Loucy (cell line): ENCODE measurements at regions not wholly inside any gene's neighbourhood (a gene's known extent, or its start where the extent isn't known, plus 50 kb on each side); places are given as distances from the start of the nearest gene placed in this dataset.

ENCODE experiments used
- H2AFZ ChIP-seq: fragments of 200-600 bp; sonication (generic); 2 replicates; pipeline ENCODE4 v1.6.0; 2016; ENCODE audit warnings: antibody characterized with exemption, mild to moderate bottlenecking, low read length, moderate library complexity
- H3F3A ChIP-seq: fragments of 200-600 bp; 2 replicates; pipeline ENCODE4 v1.6.0; 2016; ENCODE audit warnings: antibody characterized with exemption, low read depth, mild to moderate bottlenecking
- H3K27me3 ChIP-seq: fragments of 200-600 bp; sonication (generic); 2 replicates; pipeline ENCODE4 v1.6.1; 2014; ENCODE audit warnings: low read length, mild to moderate bottlenecking; ENCODE audit not compliant: insufficient read depth, poor library complexity, severe bottlenecking
- H3K36me3 ChIP-seq: fragments of 200-600 bp; sonication (generic); 2 replicates; pipeline ENCODE4 v1.6.1; 2016; ENCODE audit warnings: low read length; ENCODE audit not compliant: insufficient read depth
- H3K4me1 ChIP-seq: fragments of 200-600 bp; sonication (generic); 2 replicates; pipeline ENCODE4 v1.5.1; 2014; ENCODE audit warnings: low read length, mild to moderate bottlenecking; ENCODE audit not compliant: insufficient read depth, poor library complexity, severe bottlenecking
- H3K4me2 ChIP-seq: fragments of 200-600 bp; sonication (generic); 2 replicates; pipeline ENCODE4 v1.6.0; 2014; ENCODE audit warnings: antibody characterized with exemption, low read length, low read depth, mild to moderate bottlenecking; ENCODE audit not compliant: poor library complexity, severe bottlenecking
- H3K4me3 ChIP-seq: fragments of 200-600 bp; sonication (generic); 2 replicates; pipeline ENCODE4 v1.5.1; 2014; ENCODE audit warnings: low read length, mild to moderate bottlenecking, mixed read lengths; ENCODE audit not compliant: poor library complexity, severe bottlenecking
- H3K79me2 ChIP-seq: fragments of 200-600 bp; sonication (generic); 2 replicates; pipeline ENCODE4 v1.6.1; 2014; ENCODE audit warnings: low read length; ENCODE audit not compliant: insufficient read depth
- H3K9ac ChIP-seq: fragments of 200-600 bp; sonication (generic); 2 replicates; pipeline ENCODE4 v1.6.0; 2014; ENCODE audit warnings: mild to moderate bottlenecking, low read depth, low read length, moderate library complexity; ENCODE audit not compliant: poor library complexity, severe bottlenecking
- H3K9me2 ChIP-seq: fragments of 200-600 bp; sonication (generic); replicated peaks from 2 replicates; pipeline ENCODE4 v1.6.1; 2016; ENCODE audit warnings: low read depth, low read length, mixed read lengths
- H3K9me3 ChIP-seq: fragments of 200-600 bp; sonication (generic); 2 replicates; pipeline ENCODE4 v1.6.1; 2014; ENCODE audit warnings: mild to moderate bottlenecking, antibody characterized with exemption, low read length, low read depth; ENCODE audit not compliant: insufficient read depth
- H4K20me1 ChIP-seq: fragments of 200-600 bp; sonication (generic); 2 replicates; pipeline ENCODE4 v1.6.0; 2014; ENCODE audit warnings: antibody characterized with exemption, low read length, mild to moderate bottlenecking; ENCODE audit not compliant: insufficient read depth, poor library complexity, severe bottlenecking
- EZH2phosphoT487 ChIP-seq: fragments of 200-600 bp; IDR thresholded peaks from 2 replicates; pipeline ENCODE4 v1.6.1; 2018; ENCODE audit warnings: antibody characterized with exemption, mild to moderate bottlenecking, moderate library complexity, borderline replicate concordance
- TF ChIP-seq, protein P1 (sequence below): fragments of 200-600 bp; sonication (generic); conservative IDR thresholded peaks from 2 replicates; pipeline ENCODE4 v1.5.1; 2014; ENCODE audit warnings: mild to moderate bottlenecking, antibody characterized with exemption, low read length

DNA sequence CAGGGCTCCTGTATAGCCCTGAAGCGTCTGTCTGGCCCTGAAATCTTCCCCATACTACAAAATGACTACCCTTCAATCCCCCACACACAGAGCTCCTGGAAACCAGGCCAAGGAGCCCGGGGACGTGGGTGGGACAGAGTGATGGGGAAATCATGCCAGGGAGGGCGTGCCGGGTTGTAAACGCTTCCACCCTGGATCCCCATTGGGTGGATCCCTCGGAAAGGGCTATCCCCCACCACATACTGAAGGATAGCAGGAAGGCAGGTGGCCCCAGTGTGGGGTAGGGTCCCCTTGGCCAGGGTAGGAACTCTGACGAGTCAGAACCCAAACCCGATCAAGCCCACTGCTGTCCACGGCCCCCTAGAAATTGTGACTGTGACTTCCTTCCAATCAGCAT lies 91.7 kb downstream of the INHBB start:
- Histone ChIP-seq H3K4me2 (no peak overlapping the region), H3F3A (no peaks in the 10 kb centered on the region), H3K27me3 (no peaks in the 10 kb centered on the region), H2AFZ (no peak overlapping the region), H3K36me3 (no peaks in the 10 kb centered on the region), H3K9ac (no peak overlapping the region), H3K79me2 (no peaks in the 10 kb centered on the region), H3K9me2 (no peaks in the 10 kb centered on the region), H3K4me3 (no peak overlapping the region), H3K9me3 (no peaks in the 10 kb centered on the region), H3K4me1 (no peaks in the 10 kb centered on the region), H4K20me1 (no peaks in the 10 kb centered on the region)
- TF ChIP-seq, protein P1, sequence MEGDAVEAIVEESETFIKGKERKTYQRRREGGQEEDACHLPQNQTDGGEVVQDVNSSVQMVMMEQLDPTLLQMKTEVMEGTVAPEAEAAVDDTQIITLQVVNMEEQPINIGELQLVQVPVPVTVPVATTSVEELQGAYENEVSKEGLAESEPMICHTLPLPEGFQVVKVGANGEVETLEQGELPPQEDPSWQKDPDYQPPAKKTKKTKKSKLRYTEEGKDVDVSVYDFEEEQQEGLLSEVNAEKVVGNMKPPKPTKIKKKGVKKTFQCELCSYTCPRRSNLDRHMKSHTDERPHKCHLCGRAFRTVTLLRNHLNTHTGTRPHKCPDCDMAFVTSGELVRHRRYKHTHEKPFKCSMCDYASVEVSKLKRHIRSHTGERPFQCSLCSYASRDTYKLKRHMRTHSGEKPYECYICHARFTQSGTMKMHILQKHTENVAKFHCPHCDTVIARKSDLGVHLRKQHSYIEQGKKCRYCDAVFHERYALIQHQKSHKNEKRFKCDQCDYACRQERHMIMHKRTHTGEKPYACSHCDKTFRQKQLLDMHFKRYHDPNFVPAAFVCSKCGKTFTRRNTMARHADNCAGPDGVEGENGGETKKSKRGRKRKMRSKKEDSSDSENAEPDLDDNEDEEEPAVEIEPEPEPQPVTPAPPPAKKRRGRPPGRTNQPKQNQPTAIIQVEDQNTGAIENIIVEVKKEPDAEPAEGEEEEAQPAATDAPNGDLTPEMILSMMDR: no peak
- TF ChIP-seq EZH2phosphoT487: no peak

DNA sequence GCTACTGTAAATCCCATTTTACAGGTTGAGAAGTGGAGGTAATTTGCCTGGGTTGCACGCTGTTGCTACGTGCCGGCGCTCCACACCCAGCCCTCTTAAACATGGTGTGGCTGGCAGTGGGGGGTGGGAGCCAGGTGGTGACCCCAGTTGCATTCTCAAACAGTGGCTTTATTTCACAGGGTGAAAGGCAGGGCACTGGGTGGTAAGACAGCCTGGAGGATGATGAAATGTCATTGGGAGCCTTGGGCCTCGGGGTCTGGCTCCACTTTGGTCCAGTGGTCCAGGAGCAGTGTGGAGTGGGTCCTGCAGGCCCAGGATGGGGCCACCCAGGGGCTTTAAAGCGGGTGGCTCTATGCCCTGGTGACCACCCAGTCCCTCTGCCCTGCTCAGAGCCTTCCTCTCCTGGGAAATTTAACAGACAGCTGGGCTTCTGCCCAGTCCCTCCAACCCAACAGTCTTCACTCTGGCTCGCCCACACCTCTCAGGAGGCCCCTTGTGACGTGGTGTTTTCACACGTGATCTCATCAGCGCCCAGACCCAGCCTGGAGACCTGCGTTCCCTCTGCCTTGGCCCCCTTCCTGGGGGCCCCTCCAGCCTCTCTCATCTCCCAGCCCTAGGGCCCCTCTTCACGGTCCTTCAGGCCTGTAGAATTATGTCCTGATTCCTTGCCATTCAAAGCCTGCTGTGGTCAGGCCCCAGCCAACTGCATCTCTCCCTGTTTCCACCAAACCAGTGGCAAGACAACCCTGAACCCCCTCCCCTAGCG lies 92.5 kb downstream of the INHBB start:
- Histone ChIP-seq H2AFZ (no peak overlapping the region), H3K4me3 (no peak overlapping the region), H3K4me1 (no peaks in the 10 kb centered on the region), H4K20me1 (no peaks in the 10 kb centered on the region), H3K36me3 (no peaks in the 10 kb centered on the region), H3F3A (no peaks in the 10 kb centered on the region), H3K9me3 (no peaks in the 10 kb centered on the region), H3K9me2 (no peaks in the 10 kb centered on the region), H3K4me2 (no peak overlapping the region), H3K9ac (no peak overlapping the region), H3K79me2 (no peaks in the 10 kb centered on the region), H3K27me3 (no peaks in the 10 kb centered on the region)
- TF ChIP-seq EZH2phosphoT487: no peak
- TF ChIP-seq, protein P1: no peak

DNA sequence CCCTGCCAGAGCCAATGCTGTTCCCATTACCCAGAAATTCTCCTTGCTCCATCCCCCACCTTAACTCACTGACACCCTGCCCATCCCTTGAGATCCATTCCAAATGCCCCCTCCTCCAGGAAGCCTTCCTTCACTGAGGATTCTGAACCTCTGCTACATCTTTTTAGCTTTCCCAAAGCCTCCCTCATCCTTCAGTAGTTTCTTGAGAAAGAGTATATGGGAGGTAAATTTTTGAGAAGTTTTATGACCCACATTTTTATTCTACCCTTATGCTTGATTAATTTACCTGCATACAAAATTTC lies 93.1 kb downstream of the INHBB start:
- H3K9me2 ChIP-seq: no peaks in the 10 kb centered on the region
- H3K79me2 ChIP-seq: no peaks in the 10 kb centered on the region
- no peak overlapping the region for H3K4me3 ChIP-seq
- no peaks in the 10 kb centered on the region for H3K36me3 ChIP-seq
- H2AFZ ChIP-seq: no peak overlapping the region
- no peak overlapping the region for H3K4me2 ChIP-seq
- H3K9me3 ChIP-seq: no peaks in the 10 kb centered on the region
- no peaks in the 10 kb centered on the region for H3F3A ChIP-seq
- no peak overlapping the region for H3K9ac ChIP-seq
- no peaks in the 10 kb centered on the region for H4K20me1 ChIP-seq
- no peaks in the 10 kb centered on the region for H3K4me1 ChIP-seq
- no peaks in the 10 kb centered on the region for H3K27me3 ChIP-seq
- TF ChIP-seq, protein P1: no peak
- no peak for TF ChIP-seq EZH2phosphoT487
